Suprapubic skin (tissue), 3 donors: ENCODE measurements at regions not wholly inside any gene's neighbourhood (a gene's known extent, or its start where the extent isn't known, plus 50 kb on each side); places are given as distances from the start of the nearest gene placed in this dataset.

Experiments
- POLR2A ChIP-seq, 2 donors: fragments of 450-650 bp; IDR thresholded peaks; one replicate each; pipeline ENCODE4 v1.6.1; 2017; ENCODE audit warnings: antibody characterized with exemption in 2 of 2, mild to moderate bottlenecking in 2 of 2, moderate library complexity in 2 of 2
- TF ChIP-seq, protein P1 (sequence below), 2 donors: fragments of 200-600 bp in 1 of 2; fragments of 450-650 bp in 1 of 2; sonication (generic) in 1 of 2; IDR thresholded peaks; one replicate each; pipeline ENCODE4 v1.5.1; 2016 to 2019; ENCODE audit warnings: antibody characterized with exemption in 2 of 2, mild to moderate bottlenecking in 1 of 2, moderate library complexity in 1 of 2

- no peak for TF ChIP-seq POLR2A (IDR thresholded peaks at IDR 0.05)
- TF ChIP-seq, protein P1, sequence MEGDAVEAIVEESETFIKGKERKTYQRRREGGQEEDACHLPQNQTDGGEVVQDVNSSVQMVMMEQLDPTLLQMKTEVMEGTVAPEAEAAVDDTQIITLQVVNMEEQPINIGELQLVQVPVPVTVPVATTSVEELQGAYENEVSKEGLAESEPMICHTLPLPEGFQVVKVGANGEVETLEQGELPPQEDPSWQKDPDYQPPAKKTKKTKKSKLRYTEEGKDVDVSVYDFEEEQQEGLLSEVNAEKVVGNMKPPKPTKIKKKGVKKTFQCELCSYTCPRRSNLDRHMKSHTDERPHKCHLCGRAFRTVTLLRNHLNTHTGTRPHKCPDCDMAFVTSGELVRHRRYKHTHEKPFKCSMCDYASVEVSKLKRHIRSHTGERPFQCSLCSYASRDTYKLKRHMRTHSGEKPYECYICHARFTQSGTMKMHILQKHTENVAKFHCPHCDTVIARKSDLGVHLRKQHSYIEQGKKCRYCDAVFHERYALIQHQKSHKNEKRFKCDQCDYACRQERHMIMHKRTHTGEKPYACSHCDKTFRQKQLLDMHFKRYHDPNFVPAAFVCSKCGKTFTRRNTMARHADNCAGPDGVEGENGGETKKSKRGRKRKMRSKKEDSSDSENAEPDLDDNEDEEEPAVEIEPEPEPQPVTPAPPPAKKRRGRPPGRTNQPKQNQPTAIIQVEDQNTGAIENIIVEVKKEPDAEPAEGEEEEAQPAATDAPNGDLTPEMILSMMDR (IDR thresholded peaks at IDR 0.05), result no peak
Measured at GRCh38 chr4:123218981-123219380, 177.6 kb upstream of the SPRY1 start.
